Activated naive CD8-positive, alpha-beta T cell treated with anti-CD3 and anti-CD28 coated beads for 36 hours (primary cell): ENCODE measurements at regions not wholly inside any gene's neighbourhood (a gene's known extent, or its start where the extent isn't known, plus 50 kb on each side); places are given as distances from the start of the nearest gene placed in this dataset.

ENCODE experiments used
- DNase-seq: peaks from one replicate; pipeline ENCODE4 v3.0.0; 2021
- H3K27ac Mint-ChIP-seq: one replicate; pipeline ENCODE4 v1.8.0; 2022; ENCODE audit warnings: mild to moderate bottlenecking, moderate library complexity, mixed read lengths
- H3K27me3 Mint-ChIP-seq: one replicate; pipeline ENCODE4 v1.8.0; 2022; ENCODE audit warnings: mild to moderate bottlenecking, mixed read lengths
- H3K36me3 Mint-ChIP-seq: one replicate; pipeline ENCODE4 v1.8.0; 2021; ENCODE audit warnings: mild to moderate bottlenecking, mixed read lengths
- H3K4me1 Mint-ChIP-seq: one replicate; pipeline ENCODE4 v1.8.0; 2021; ENCODE audit warnings: mixed read lengths
- H3K4me3 Mint-ChIP-seq: one replicate; pipeline ENCODE4 v1.8.0; 2022; ENCODE audit warnings: mild to moderate bottlenecking, moderate library complexity, mixed read lengths
- H3K9me3 Mint-ChIP-seq: one replicate; pipeline ENCODE4 v1.8.0; 2022; ENCODE audit warnings: mixed read lengths

GRCh38 chr3:31346542-31346979 lies 186.2 kb upstream of the STT3B start:
- no peaks in the 10 kb centered on the region for H3K36me3 Mint-ChIP-seq
- no peaks in the 10 kb centered on the region for H3K4me1 Mint-ChIP-seq
- no peak for DNase-seq
- H3K4me3 Mint-ChIP-seq: no peak overlapping the region
- peaks cover 2% of the 10 kb centered on the region for H3K9me3 Mint-ChIP-seq
- H3K27me3 Mint-ChIP-seq: no peaks in the 10 kb centered on the region
- H3K27ac Mint-ChIP-seq: no peak overlapping the region

- Mint-ChIP-seq H3K27me3 (no peaks in the 10 kb centered on the region), H3K27ac (no peak overlapping the region), H3K4me1 (no peaks in the 10 kb centered on the region), H3K4me3 (no peak overlapping the region), H3K36me3 (no peaks in the 10 kb centered on the region), H3K9me3 (peaks cover 2% of the 10 kb centered on the region)
- no peak for DNase-seq
These were observed 183.6 kb upstream of the STT3B start for GRCh38 chr3:31349001-31349748.

- no peak for DNase-seq
- Mint-ChIP-seq H3K4me3 (no peak overlapping the region), H3K27ac (no peak overlapping the region)
These were observed 182.4 kb upstream of the STT3B start for GRCh38 chr3:31350307-31350706.

GRCh38 chr3:31352331-31352730 lies 180.4 kb upstream of the STT3B start:
- Mint-ChIP-seq H3K9me3 (peaks cover 8% of the 10 kb centered on the region), H3K4me1 (no peaks in the 10 kb centered on the region), H3K36me3 (peaks cover 4% of the 10 kb centered on the region), H3K27ac (no peak overlapping the region), H3K4me3 (no peak overlapping the region), H3K27me3 (no peaks in the 10 kb centered on the region)
- DNase-seq: no peak

More at GRCh38 chr3:31350307-31350706, 182.4 kb upstream of the STT3B start:
- Mint-ChIP-seq H3K9me3 (peaks cover under 1% of the 10 kb centered on the region), H3K4me1 (no peaks in the 10 kb centered on the region), H3K36me3 (no peaks in the 10 kb centered on the region), H3K27me3 (no peaks in the 10 kb centered on the region)

- DNase-seq: no peak
- Mint-ChIP-seq H3K4me1 (no peaks in the 10 kb centered on the region), H3K9me3 (peaks cover 8% of the 10 kb centered on the region), H3K27me3 (no peaks in the 10 kb centered on the region), H3K36me3 (peaks cover 4% of the 10 kb centered on the region), H3K27ac (no peak overlapping the region), H3K4me3 (no peak overlapping the region)
These were observed 179.6 kb upstream of the STT3B start for GRCh38 chr3:31353166-31353565.

GRCh38 chr3:31354373-31354772 lies 178.4 kb upstream of the STT3B start:
- Mint-ChIP-seq H3K36me3 (peaks cover 4% of the 10 kb centered on the region), H3K27ac (no peak overlapping the region), H3K27me3 (no peaks in the 10 kb centered on the region), H3K4me1 (no peaks in the 10 kb centered on the region), H3K4me3 (no peak overlapping the region), H3K9me3 (peaks cover 8% of the 10 kb centered on the region)
- DNase-seq: no peak

- Mint-ChIP-seq H3K27ac (no peak overlapping the region), H3K9me3 (peaks cover 8% of the 10 kb centered on the region), H3K36me3 (peaks cover 4% of the 10 kb centered on the region), H3K4me1 (no peaks in the 10 kb centered on the region), H3K4me3 (no peak overlapping the region), H3K27me3 (no peaks in the 10 kb centered on the region)
- DNase-seq: no peak
These were observed 176.9 kb upstream of the STT3B start for GRCh38 chr3:31355807-31356206.

GRCh38 chr3:31356941-31357340 lies 175.8 kb upstream of the STT3B start:
- H3K4me3 Mint-ChIP-seq: no peak overlapping the region
- no peak overlapping the region for H3K27ac Mint-ChIP-seq
- no peaks in the 10 kb centered on the region for H3K27me3 Mint-ChIP-seq
- peaks cover 8% of the 10 kb centered on the region for H3K9me3 Mint-ChIP-seq
- H3K4me1 Mint-ChIP-seq: peaks cover under 1% of the 10 kb centered on the region
- DNase-seq: no peak
- H3K36me3 Mint-ChIP-seq: peaks cover 4% of the 10 kb centered on the region

GRCh38 chr3:31357451-31357850 lies 175.3 kb upstream of the STT3B start:
- DNase-seq: no peak
- Mint-ChIP-seq H3K36me3 (peaks cover 4% of the 10 kb centered on the region), H3K4me1 (peaks cover 4% of the 10 kb centered on the region), H3K4me3 (no peak overlapping the region), H3K27ac (peak overlapping the region; percentile 1), H3K27me3 (no peaks in the 10 kb centered on the region), H3K9me3 (peaks cover 8% of the 10 kb centered on the region)

- H3K36me3 Mint-ChIP-seq: peaks cover 4% of the 10 kb centered on the region
- no peak overlapping the region for H3K27ac Mint-ChIP-seq
- no peak for DNase-seq
- no peaks in the 10 kb centered on the region for H3K27me3 Mint-ChIP-seq
- peaks cover 8% of the 10 kb centered on the region for H3K9me3 Mint-ChIP-seq
- H3K4me3 Mint-ChIP-seq: no peak overlapping the region
- H3K4me1 Mint-ChIP-seq: peaks cover 4% of the 10 kb centered on the region
These were observed 174.2 kb upstream of the STT3B start for GRCh38 chr3:31358473-31359070.

- Mint-ChIP-seq H3K4me1 (peaks cover 11% of the 10 kb centered on the region), H3K36me3 (no peaks in the 10 kb centered on the region), H3K4me3 (no peak overlapping the region), H3K9me3 (peaks cover 3% of the 10 kb centered on the region), H3K27me3 (no peaks in the 10 kb centered on the region), H3K27ac (no peak overlapping the region)
- no peak for DNase-seq
These were observed 171.1 kb upstream of the STT3B start for GRCh38 chr3:31361371-31362273.

GRCh38 chr3:31364188-31364587 lies 168.5 kb upstream of the STT3B start:
- Mint-ChIP-seq H3K27ac (no peak overlapping the region), H3K4me3 (no peak overlapping the region), H3K4me1 (peaks cover 11% of the 10 kb centered on the region), H3K27me3 (no peaks in the 10 kb centered on the region), H3K9me3 (peaks cover 2% of the 10 kb centered on the region), H3K36me3 (no peaks in the 10 kb centered on the region)
- DNase-seq: no peak

- no peak overlapping the region for H3K4me3 Mint-ChIP-seq
- no peaks in the 10 kb centered on the region for H3K27me3 Mint-ChIP-seq
- no peaks in the 10 kb centered on the region for H3K36me3 Mint-ChIP-seq
- H3K9me3 Mint-ChIP-seq: peaks cover 2% of the 10 kb centered on the region
- DNase-seq: no peak
- H3K27ac Mint-ChIP-seq: no peak overlapping the region
- peaks cover 11% of the 10 kb centered on the region for H3K4me1 Mint-ChIP-seq
These were observed 168.0 kb upstream of the STT3B start for GRCh38 chr3:31364711-31365110.

- Mint-ChIP-seq H3K27me3 (no peaks in the 10 kb centered on the region), H3K27ac (no peak overlapping the region), H3K36me3 (no peaks in the 10 kb centered on the region), H3K9me3 (peaks cover 2% of the 10 kb centered on the region), H3K4me3 (no peak overlapping the region), H3K4me1 (peaks cover 8% of the 10 kb centered on the region)
- DNase-seq: no peak
These were observed 165.2 kb upstream of the STT3B start for GRCh38 chr3:31367518-31367917.

GRCh38 chr3:31369637-31370379 lies 162.9 kb upstream of the STT3B start:
- Mint-ChIP-seq H3K36me3 (no peaks in the 10 kb centered on the region), H3K4me1 (peaks cover 4% of the 10 kb centered on the region), H3K4me3 (no peak overlapping the region), H3K27ac (no peak overlapping the region), H3K9me3 (no peaks in the 10 kb centered on the region), H3K27me3 (no peaks in the 10 kb centered on the region)
- DNase-seq: no peak
